A549 (cell line): ENCODE measurements at regions not wholly inside any gene's neighbourhood (a gene's known extent, or its start where the extent isn't known, plus 50 kb on each side); places are given as distances from the start of the nearest gene placed in this dataset.

Experiments
- BHLHE40 ChIP-seq: IDR thresholded peaks from 2 replicates; pipeline ENCODE4 v1.6.1; 2012; ENCODE audit warnings: low read depth, low read length, inconsistent platforms
- CHD2 ChIP-seq: fragments of 150-350 bp; IDR thresholded peaks from 2 replicates; pipeline ENCODE4 v1.6.1; 2014; ENCODE audit warnings: low read length; ENCODE audit not compliant: partially characterized antibody
- CHD4 ChIP-seq: fragments of 200-600 bp; sonication (generic); IDR thresholded peaks from 2 replicates; pipeline ENCODE4 v1.6.1; 2016; ENCODE audit warnings: antibody characterized with exemption, mild to moderate bottlenecking, borderline replicate concordance
- EP300 ChIP-seq, 2 experiments: fragments of >200 bp; sonication (Bioruptor Twin); formaldehyde crosslinking; IDR thresholded peaks; 2 replicates in 1 of 2; 3 replicates in 1 of 2; pipeline ENCODE4 v1.6.1; 2016 to 2017
- HDAC2 ChIP-seq: fragments of 200-600 bp; sonication (generic); IDR thresholded peaks from 2 replicates; pipeline ENCODE4 v1.6.1; 2016
- POLR2A ChIP-seq: IDR thresholded peaks from 2 replicates; pipeline ENCODE4 v1.6.1; 2012; ENCODE audit warnings: mild to moderate bottlenecking, low read length
- RAD21 ChIP-seq, 2 experiments: fragments of >200 bp in 1 of 2; sonication (Bioruptor Twin) in 1 of 2; formaldehyde crosslinking in 1 of 2; IDR thresholded peaks in 1 of 2; conservative IDR thresholded peaks in 1 of 2; 2 replicates in 1 of 2; 3 replicates in 1 of 2; pipeline ENCODE4 v1.6.1; 2012 to 2018; ENCODE audit warnings: inconsistent platforms in 1 of 2
- REST ChIP-seq: fragments of 200-600 bp; sonication (generic); IDR thresholded peaks from 2 replicates; pipeline ENCODE4 v1.6.1; 2016; ENCODE audit warnings: antibody characterized with exemption, mild to moderate bottlenecking, moderate library complexity
- RFX5 ChIP-seq: fragments of 450-650 bp; IDR thresholded peaks from 2 replicates; pipeline ENCODE4 v1.7.1; 2014; ENCODE audit warnings: antibody characterized with exemption, mild to moderate bottlenecking, moderate library complexity
- SMC3 ChIP-seq: fragments of >200 bp; sonication (Bioruptor Twin); formaldehyde crosslinking; IDR thresholded peaks from 3 replicates; pipeline ENCODE4 v1.6.1; 2018; ENCODE audit warnings: inconsistent platforms
- TF ChIP-seq, protein P1 (sequence below): fragments of >200 bp; sonication (Bioruptor Twin); formaldehyde crosslinking; IDR thresholded peaks from 3 replicates; pipeline ENCODE4 v1.5.1; 2016
- TF ChIP-seq, protein P2 (sequence below): fragments of 450-650 bp; IDR thresholded peaks from 2 replicates; pipeline ENCODE4 v1.6.1; 2014; ENCODE audit warnings: antibody characterized with exemption

- TF ChIP-seq POLR2A (no peak), CHD4 (no peak), HDAC2 (no peak), CHD2 (no peak), SMC3 (peak; percentile 74), REST (no peak), RAD21 (conservative IDR thresholded peaks at IDR 0.05 in 1 of 2, IDR thresholded peaks at IDR 0.05 in 1 of 2) (peak; percentile 74 to 77), BHLHE40 (no peak), RFX5 (no peak), EP300 (IDR thresholded peaks at IDR 0.05) (no peak)
- TF ChIP-seq, protein P1, sequence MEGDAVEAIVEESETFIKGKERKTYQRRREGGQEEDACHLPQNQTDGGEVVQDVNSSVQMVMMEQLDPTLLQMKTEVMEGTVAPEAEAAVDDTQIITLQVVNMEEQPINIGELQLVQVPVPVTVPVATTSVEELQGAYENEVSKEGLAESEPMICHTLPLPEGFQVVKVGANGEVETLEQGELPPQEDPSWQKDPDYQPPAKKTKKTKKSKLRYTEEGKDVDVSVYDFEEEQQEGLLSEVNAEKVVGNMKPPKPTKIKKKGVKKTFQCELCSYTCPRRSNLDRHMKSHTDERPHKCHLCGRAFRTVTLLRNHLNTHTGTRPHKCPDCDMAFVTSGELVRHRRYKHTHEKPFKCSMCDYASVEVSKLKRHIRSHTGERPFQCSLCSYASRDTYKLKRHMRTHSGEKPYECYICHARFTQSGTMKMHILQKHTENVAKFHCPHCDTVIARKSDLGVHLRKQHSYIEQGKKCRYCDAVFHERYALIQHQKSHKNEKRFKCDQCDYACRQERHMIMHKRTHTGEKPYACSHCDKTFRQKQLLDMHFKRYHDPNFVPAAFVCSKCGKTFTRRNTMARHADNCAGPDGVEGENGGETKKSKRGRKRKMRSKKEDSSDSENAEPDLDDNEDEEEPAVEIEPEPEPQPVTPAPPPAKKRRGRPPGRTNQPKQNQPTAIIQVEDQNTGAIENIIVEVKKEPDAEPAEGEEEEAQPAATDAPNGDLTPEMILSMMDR: peak; percentile 69
- TF ChIP-seq, protein P2, sequence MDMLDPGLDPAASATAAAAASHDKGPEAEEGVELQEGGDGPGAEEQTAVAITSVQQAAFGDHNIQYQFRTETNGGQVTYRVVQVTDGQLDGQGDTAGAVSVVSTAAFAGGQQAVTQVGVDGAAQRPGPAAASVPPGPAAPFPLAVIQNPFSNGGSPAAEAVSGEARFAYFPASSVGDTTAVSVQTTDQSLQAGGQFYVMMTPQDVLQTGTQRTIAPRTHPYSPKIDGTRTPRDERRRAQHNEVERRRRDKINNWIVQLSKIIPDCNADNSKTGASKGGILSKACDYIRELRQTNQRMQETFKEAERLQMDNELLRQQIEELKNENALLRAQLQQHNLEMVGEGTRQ: no peak
Observed at GRCh38 chrX:43557792-43558191, 98.3 kb upstream of the MAOA start.
